HG03159 (cell line): ENCODE measurements at regions not wholly inside any gene's neighbourhood (a gene's known extent, or its start where the extent isn't known, plus 50 kb on each side); places are given as distances from the start of the nearest gene placed in this dataset.
"Not testable (repeated sequence)": the region's sequence is repeated elsewhere in the genome, so short reads cannot be mapped to it uniquely, and the experiment has no call there.

ENCODE experiments used
- ATAC-seq: cut with Tn5 transposase; IDR thresholded peaks from one replicate; pipeline ENCODE4 v1.9.1; 2021; ENCODE audit warnings: mild to moderate bottlenecking, moderate library complexity; ENCODE audit not compliant: unreplicated experiment

DNA sequence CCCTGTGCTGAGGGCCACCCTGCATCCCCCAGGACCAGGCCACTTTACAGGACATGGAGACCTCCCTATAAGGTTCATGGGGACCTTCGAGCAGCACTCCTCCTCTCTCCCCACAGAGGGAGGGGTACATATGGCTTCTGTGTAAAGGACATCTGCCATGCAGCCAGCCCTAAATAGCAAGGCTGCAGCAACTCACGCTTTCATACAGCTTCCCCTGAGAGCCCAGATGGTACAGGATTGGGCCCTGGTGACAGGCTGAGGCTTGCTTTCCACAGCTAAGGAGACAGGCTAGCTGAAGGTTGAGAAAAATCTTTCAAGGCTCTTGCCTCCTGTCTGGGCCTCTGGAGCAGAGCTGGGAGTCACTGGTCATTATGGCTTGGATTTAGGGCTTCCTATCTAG lies 147.0 kb upstream of the ZNF366 start:
- no peak for ATAC-seq

DNA sequence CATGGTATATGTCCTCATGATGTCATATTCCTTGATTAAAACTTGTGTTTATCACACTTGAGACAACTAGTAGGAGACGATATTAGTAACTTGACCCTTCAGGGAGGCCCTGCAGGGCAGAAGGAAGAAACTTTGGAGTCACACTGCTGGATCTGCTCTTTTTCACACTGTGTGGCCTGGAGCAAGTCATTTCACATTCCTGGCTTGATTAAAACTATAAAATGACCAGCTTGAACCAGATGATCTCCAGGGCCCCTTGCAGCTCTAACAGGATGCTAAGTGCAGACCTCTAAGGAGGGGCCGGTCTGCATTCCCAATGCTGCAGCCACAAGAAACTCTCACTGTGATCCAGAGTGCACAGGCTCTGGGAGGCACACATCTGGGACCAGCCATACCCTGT lies 146.4 kb upstream of the ZNF366 start:
- no peak for ATAC-seq

DNA sequence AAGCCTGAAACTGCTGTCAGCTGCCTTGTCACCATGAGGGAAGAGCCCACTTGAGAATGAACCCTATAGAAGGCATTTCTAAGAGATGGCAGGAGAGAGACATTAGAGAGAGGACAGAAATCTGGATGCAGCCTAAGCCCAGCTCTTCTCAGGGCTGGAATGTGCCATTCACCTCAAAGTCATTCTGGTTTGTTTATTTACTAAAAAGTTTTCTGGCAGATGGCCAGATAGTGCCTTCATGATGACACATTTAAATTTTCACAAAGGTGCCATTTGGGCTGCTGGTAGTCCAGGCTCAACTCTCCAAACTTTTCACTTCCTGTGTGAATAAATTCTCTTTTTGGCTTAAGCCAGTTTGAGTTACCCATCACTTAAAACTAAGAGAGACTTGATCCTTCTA lies 144.6 kb upstream of the ZNF366 start:
- ATAC-seq: no peak

DNA sequence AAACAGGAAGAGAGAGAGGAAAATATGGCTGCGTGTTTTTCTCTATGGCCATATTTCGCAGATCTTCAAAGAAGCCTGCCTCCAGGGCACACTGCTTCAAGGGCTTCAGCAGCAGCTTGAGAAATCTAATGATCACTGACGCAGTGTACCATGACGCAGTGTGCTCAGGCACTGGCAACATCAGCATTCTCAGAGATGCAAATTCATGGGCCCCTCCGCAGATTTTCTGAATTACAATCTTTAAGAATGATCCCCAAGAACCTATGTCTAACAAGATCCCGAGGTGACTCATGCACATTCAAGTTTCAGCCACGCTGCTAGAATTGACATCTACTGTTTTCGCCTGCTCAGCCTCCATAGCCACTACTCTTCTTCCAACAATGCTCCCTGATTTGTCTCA lies 143.9 kb upstream of the ZNF366 start:
- ATAC-seq: no peak

DNA sequence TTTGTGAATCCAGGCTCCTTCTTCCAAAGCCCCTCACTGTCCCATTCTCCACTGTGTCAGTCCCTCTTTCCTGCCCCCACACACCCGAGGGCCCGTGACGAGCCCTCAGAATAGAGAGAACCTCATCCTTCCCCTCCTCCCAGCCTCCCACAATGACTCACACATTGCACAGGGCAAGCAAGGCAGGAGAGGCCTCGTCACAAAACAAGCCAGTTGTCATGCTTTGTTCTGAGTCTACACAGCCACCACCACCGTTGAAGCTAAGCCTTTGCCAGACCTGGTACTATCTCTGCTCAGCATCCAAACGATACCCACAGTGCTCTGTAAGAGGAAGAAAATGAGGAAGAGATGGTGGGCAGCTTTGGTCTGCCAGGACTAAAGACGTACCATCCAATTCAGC lies 142.2 kb upstream of the ZNF366 start:
- ATAC-seq: no peak

DNA sequence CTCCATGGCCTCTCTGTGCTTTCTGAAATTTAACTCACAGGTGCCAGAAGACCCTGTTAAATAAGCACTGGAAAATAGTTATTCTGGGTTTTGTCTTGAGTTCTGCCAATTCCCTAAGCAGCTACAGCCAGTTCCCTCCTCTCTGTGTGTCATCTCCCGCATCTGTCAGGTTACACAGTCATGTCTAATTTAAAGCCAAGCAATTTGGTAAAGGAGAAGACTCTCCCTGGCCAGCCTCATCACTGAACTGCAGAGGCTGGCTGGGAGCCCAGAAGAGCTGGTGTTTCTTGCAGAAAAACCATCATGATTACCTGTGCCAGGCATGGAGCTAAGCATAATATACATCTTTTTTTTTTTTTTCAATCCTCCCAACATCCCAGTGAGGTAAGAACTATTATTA lies 141.3 kb upstream of the ZNF366 start:
- ATAC-seq: no peak

DNA sequence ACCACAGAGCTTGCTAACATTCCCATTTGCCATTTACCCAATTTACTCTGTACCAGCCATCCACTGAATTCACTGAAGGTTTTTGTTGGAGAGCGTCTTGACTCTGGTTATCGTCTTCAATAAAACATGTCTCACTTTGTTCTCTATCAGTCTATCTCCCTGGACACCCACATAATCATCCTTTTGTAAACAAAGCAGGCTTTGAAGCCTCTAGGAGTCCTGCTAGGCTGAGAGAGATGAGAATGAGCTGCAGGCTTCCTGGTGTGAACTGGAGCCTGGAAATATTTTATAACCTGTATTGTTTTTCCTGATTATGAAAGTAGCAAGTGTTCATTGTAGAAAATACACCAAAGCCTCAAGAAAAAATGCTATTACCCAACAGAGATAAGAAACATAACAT lies 140.6 kb upstream of the ZNF366 start:
- no peak for ATAC-seq

DNA sequence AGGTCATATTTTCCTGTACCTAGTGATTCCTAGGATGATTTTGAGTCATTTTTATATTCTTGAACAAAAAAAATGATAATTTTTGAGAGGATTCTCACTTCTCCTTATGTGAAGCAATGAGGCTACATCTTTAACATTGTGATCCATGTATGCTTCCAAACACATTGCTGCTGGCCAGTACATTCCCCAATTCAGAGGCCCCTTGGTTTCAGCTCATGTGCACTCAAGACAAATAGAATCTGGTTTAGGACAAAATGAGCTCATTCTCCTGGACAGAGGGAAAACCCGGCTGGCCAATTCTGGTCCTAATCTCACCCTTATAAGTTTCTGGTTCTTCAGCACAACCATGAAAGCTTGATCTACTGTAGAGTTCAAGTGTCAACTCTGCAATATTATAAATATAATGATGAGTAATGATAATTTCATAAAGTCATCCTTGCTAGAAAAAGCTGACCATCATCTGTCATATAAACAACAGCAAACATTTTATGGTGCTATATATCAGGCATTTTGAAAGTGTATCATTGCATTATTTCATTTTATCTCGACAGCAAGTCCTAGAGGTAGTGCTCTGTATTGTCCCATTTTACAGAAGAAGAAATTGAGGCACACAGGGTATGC lies 139.1 kb upstream of the ZNF366 start:
- no peak for ATAC-seq

DNA sequence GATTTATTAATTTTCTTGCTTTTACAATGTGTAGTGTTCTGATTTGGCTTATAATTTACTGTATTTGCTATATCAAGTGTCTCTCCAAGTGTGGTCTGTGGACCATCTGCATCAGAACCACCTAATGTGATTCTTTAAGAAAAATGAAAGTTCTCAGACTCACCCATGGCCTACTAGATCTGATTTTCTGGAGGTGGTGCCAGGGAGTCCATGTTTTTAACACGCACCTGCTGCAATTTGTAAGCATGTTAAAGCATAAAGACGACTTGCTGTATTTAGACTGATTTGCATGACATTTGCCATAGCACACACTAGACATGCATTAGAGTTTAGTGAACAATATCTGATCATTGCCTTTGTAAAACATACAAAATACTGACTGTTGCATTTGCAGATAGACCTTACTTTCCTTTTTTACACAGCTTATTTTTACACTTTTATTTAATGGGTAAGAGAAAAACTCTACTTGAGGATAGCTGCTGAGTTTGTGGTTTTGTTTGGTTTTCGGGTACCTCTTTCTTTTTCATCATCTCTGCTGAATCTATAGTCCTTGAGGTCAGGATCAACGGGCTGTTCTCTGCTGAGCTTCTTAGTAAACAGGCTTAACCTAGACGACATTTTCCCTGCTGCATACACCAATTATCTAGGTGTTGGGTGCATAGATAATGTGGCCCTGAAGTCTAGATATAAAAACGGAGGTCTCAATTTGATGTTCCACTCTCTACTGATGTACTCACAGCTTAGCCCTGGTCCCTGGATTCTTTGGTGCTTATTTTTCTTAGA lies 138.0 kb upstream of the ZNF366 start:
- no peak for ATAC-seq

DNA sequence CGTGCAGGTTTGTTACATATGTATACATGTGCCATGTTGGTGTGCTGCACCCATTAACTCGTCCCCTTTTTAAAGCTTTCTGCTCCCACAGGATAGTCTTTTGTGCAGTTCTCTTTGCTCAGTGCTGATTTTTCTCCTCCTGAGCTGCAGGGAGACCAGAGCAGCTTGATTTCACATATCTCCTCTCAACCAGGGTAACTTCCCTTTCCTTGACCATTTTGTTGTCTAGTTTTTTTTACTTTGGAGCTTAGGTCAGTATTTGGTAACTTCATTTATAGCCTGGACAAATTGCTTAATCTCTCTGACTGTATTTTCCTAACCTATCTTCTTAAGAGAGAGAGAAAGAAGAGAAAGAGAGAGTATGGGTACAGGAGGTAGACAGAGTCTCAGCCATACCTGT lies 137.1 kb upstream of the ZNF366 start:
- no peak for ATAC-seq

DNA sequence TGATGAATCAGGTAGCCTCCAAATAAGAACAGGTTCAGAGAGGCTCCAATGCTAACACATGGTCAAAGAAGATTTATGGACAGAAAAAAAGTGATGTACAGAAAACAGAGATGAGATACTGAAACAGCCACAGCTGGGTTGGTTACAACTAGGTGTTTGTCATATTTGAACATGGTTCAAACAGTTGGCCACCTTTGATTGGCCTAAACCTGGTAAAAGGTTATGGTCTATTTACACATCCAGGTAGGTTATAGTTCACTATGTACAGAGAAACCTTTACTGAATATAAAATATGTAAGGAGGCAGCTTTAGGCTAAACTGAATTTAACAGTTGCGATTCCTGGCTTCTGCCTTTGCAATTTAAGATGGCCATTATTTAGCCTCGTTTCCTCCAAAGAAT lies 134.0 kb upstream of the ZNF366 start:
- ATAC-seq: no peak

DNA sequence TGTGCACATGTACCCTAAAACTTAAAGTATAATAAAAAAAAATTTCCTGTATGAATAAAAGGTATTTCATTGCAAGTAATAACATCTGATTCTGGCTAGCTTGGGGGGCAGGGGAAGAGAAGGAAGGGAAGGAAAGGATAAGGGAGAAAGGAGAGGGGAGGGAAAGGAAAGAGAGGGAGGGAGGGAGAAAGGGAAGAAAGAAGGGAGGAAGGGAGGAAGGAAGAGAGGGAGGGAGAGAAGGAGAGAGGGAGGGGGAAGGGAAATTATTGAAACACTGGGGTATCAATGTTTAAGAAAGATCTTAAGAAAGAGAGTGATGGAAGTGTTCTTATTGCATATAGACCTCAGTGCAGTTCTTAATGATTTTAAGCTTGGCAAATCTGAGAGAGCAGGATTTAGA lies 129.8 kb upstream of the ZNF366 start:
- ATAC-seq: no peak

DNA sequence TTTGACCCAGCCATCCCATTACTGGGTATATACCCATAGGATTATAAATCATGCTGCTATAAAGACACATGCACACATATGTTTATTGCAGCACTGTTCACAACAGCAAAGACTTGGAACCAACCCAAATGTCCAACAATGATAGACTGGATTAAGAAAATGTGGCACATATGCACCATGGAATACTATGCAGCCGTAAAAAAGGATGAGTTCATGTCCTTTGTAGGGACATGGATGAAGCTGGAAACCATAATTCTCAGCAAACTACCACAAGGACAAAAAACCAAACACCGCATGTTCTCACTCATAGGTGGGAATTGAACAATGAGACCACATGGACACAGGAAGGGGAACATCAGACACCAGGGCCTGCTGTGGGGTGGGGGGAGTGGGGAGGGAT lies 129.4 kb upstream of the ZNF366 start:
- ATAC-seq: not testable (repeated sequence)

DNA sequence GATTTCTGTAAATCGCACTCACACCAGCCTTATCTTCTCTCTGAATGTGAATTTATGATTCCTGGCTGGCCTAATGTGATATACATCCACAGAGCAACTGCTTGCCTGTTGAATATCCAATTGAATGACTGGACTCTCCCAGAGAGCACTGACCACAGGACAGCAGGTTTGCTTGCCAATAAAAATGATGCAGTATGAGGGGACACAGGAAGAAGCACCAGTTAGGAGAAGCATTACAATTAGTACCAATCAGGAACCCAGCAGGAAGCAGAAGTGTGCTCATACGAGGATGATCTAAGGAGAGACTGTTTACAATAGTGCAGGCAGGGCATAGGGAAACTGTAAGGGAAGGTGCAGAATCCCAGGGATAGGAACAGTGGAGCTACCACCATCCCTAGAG lies 127.2 kb upstream of the ZNF366 start:
- ATAC-seq: no peak

DNA sequence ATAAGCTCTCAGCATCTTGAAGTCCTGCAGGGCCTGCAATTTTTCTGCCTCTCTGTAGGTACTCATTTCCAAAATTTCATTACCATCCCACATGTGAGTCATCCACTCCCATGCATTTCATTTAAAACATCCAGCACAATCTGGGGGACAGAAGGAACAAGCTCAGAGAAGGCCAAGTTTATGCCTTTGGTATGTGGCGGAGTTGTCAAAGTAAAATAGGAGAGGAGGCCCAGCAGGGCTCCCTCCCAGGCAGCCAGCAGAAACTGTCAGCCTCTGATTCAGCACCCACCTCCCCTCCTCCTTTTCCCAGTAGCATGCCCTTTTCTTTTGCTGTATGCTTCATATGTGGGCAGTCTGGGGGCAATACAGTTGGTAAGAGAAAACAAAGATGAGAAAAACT lies 126.4 kb upstream of the ZNF366 start:
- no peak for ATAC-seq

DNA sequence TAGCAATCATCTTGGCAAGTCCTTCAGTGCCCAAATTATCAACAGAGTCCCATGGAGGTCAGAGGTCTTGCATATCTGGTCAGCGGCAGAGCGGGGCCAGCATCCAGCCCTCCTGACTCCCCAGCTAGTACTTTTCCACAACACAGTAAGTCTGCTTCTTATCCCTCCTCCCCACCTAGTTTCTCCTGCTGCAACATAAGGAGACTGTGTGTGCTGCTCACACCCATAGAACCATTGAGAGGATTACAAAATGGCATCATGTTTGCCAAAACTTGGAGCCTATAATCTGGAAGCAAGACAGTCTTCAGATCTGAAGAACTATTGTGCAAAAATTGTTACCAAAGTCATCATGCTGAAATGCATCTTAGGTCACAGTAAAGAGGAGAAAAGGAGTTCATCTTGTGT lies 125.8 kb upstream of the ZNF366 start:
- ATAC-seq: no peak

DNA sequence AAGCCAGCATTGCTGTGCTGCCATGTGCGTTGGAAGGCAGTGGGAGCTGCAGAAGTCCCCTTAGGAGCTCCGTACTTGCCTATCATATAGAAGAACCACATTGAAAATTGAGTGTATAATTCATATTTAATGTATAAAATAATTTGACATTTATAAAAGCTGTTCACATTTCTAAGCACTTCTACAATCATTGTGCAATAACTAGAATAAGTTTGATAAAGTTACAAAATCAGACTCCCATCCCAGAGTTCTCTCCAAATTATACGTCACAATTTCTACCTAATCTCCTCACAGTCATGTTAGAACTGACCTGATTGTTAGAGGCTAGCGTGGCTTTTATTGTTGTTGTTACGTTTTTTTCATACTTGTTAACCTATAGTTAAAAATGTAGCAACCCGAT lies 123.5 kb upstream of the ZNF366 start:
- ATAC-seq: no peak

DNA sequence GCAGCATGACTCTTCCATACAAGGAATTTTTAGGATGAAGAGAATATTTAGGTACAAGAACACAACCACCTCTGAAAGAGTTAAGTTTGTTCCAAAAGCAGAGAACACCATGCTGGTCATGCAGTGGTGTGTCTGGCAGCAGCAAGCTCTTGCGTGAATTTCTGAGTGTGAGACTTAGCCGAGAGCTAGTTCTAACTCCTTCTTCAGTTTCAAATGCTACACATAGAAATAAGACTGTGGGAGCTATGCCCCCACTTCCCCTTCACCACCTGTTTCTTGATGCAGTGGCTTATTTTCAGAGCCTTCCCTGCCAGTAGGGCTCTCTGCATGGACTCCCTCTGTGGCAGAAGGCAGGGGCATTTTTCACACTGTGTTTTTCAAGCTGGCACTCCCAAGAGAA lies 122.9 kb upstream of the ZNF366 start:
- no peak for ATAC-seq

DNA sequence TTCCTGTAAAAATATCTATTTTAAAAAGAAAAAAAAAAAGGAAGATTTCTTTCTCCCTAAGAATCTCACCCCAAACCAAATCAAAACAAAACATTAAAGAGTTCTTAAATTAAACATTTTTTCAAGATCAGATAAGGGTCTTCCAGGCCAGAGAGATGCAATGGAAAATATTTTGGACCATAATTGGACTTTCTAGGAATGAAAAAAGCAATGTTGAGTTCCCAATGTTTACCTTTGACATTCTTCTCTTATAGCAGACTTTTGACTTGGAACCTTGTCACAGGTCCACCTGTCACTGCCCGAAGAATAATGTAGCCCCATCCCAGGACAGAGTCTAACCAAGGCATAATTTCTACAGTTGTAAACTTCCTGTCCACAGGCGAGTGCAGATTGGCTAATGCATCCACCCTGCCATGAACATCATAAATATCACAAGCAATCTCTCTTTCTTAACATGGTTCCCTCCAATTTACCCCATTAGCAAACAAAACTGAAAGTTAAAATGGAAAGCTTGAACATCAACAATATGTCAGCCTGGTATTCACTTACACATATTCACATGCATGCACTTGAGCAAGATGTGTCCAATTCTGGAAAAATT lies 121.7 kb upstream of the ZNF366 start:
- ATAC-seq: no peak

DNA sequence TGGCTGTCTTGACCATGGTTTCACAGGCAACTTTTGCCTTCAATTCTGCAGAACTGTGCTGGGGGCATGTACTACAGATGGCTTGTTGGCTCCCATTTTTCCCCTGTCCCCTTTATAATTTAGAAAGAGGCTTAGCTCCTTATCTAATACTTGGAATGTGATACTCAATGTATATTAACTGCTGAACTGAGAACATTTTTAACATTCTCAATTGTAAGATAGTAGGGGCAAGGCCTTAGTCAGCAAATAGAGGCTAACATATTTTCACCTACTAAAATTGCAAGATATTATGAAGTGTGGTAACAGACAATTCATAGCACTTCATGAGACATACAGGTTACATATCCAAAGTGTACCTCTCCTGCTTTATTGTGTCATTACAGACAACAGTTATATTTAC lies 118.1 kb upstream of the ZNF366 start:
- no peak for ATAC-seq

DNA sequence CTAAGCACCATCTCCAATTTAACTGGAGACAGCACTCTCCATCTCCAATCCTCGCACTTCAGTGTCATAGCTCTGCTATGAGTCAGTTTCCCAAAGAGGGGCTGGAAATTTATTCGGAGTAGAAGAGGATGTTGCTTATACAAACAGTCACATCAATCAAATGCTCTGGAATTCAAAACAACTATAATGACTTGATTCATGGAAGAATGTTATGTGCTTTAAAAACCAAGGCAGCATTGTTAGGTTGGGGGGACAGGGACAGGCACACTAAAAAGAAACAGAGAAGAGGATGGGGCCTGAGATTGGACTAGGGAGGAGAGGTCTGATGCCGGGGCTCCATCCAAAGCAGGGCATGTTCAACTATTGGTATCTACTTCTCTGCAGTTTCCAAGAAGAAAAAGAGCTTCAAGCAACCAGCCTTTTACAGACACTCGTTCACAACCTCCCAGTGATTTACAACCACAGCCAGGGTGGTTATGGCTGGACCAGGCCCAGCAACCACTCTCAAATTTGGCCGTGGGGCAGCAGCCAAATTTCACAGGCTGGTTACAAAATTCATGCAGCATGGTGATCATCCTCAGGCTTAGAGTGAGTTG lies 117.5 kb upstream of the ZNF366 start:
- no peak for ATAC-seq

DNA sequence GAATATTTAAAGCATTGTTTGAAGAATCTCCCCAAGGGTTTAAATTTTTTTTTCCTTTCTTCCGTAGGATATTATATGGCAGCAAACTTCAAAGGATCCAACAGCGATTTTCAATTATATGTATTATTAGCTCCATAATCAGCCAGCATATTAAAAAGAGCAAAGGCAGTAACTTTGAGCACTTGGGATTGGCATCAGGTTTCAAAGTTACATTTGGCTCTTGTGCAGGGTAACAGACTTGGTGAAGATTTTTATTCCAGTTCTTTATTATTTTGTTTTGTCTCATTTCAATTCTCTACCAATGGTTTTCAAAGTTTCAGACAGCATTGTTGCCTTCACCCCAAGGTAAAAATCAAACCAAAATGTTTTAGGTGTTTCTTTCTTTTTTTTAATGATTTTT lies 116.7 kb upstream of the ZNF366 start:
- ATAC-seq: no peak
